Gastrocnemius medialis (tissue), 4 donors: ENCODE measurements at regions not wholly inside any gene's neighbourhood (a gene's known extent, or its start where the extent isn't known, plus 50 kb on each side); places are given as distances from the start of the nearest gene placed in this dataset.

ENCODE experiments used
- ATAC-seq, 2 donors: fragments of 150-250 bp; one replicate each; pipeline ENCODE4 v1.9.1; 2016
- DNase-seq, 2 donors: peaks; one replicate each; pipeline ENCODE4 v3.0.0-alpha.2; 2019
- H3K27ac ChIP-seq, 4 donors: fragments of 200-600 bp; sonication (generic); 1 replicate in 1 of 4; 2 replicates in 3 of 4; pipeline ENCODE4 v1.5.1; 2016 to 2018; ENCODE audit warnings: mild to moderate bottlenecking in 2 of 4, moderate library complexity in 1 of 4
- H3K27me3 ChIP-seq, 3 donors: fragments of 200-600 bp; sonication (generic) in 2 of 3; 1 replicate in 1 of 3; 2 replicates in 2 of 3; pipeline versions ENCODE4 v1.5.1 to v1.6.0; 2016 to 2019; ENCODE audit warnings: mild to moderate bottlenecking in 1 of 3, moderate library complexity in 1 of 3
- H3K36me3 ChIP-seq, 2 donors: fragments of 200-600 bp; sonication (generic) in 1 of 2; one replicate each; pipeline ENCODE4 v1.5.1; 2017 to 2018
- H3K4me1 ChIP-seq, 2 donors: fragments of 200-600 bp; sonication (generic) in 1 of 2; one replicate each; pipeline ENCODE4 v1.5.1; 2016 to 2017; ENCODE audit warnings: mild to moderate bottlenecking in 2 of 2
- H3K4me3 ChIP-seq, 4 donors: fragments of 200-600 bp; sonication (generic) in 3 of 4; 1 replicate in 1 of 4; 2 replicates in 3 of 4; pipeline ENCODE4 v1.5.1; 2016 to 2019; ENCODE audit warnings: mild to moderate bottlenecking in 2 of 4
- H3K9me3 ChIP-seq, 3 donors: fragments of 200-600 bp; sonication (generic) in 2 of 3; 1 replicate in 1 of 3; 2 replicates in 2 of 3; pipeline ENCODE4 v1.5.1; 2016 to 2019
- POLR2A ChIP-seq, 2 donors: fragments of 450-650 bp; IDR thresholded peaks; one replicate each; pipeline ENCODE4 v1.6.1; 2017; ENCODE audit warnings: antibody characterized with exemption in 2 of 2, mild to moderate bottlenecking in 2 of 2, moderate library complexity in 2 of 2
- in situ Hi-C, 4 donors: fragments of 200-750 bp; cut with MboI; loops; one replicate each; pipeline versions ENCODE4 v1.15.0 to v1.8.0; 2017; ENCODE audit warnings: low sequenced_read_pairs in 4 of 4
- intact Hi-C: fragments of 100-400 bp; cut with DNase I; formaldehyde crosslinking; loops from one replicate; pipeline ENCODE4 v1.15.1; 2023; ENCODE audit warnings: low total_unique reads
- TF ChIP-seq, protein P1 (sequence below), 5 experiments: fragments of 450-650 bp in 3 of 5; fragments of 200-600 bp in 2 of 5; sonication (generic) in 2 of 5; IDR thresholded peaks in 4 of 5; conservative IDR thresholded peaks in 1 of 5; 1 replicate in 4 of 5; 2 replicates in 1 of 5; pipeline ENCODE4 v1.5.1; 2016 to 2019; ENCODE audit warnings: antibody characterized with exemption in 5 of 5, mild to moderate bottlenecking in 3 of 5, moderate library complexity in 3 of 5

- Histone ChIP-seq H3K9me3 (no peaks in the 10 kb centered on the region), H3K36me3 (no peaks in the 10 kb centered on the region), H3K27me3 (no peaks in the 10 kb centered on the region), H3K4me3 (no peak overlapping the region), H3K4me1 (peaks cover 10 to 13% of the 10 kb centered on the region in 2 donors), H3K27ac (no peak overlapping the region)
- DNase-seq: no peak
- TF ChIP-seq, protein P1, sequence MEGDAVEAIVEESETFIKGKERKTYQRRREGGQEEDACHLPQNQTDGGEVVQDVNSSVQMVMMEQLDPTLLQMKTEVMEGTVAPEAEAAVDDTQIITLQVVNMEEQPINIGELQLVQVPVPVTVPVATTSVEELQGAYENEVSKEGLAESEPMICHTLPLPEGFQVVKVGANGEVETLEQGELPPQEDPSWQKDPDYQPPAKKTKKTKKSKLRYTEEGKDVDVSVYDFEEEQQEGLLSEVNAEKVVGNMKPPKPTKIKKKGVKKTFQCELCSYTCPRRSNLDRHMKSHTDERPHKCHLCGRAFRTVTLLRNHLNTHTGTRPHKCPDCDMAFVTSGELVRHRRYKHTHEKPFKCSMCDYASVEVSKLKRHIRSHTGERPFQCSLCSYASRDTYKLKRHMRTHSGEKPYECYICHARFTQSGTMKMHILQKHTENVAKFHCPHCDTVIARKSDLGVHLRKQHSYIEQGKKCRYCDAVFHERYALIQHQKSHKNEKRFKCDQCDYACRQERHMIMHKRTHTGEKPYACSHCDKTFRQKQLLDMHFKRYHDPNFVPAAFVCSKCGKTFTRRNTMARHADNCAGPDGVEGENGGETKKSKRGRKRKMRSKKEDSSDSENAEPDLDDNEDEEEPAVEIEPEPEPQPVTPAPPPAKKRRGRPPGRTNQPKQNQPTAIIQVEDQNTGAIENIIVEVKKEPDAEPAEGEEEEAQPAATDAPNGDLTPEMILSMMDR (IDR thresholded peaks at IDR 0.05 in 4 of 5, conservative IDR thresholded peaks at IDR 0.05 in 1 of 5): no peak
- TF ChIP-seq POLR2A (IDR thresholded peaks at IDR 0.05): no peak
- no peak for ATAC-seq
- intact Hi-C loops (no loop called here), in situ Hi-C loops (no loop called here)
These were observed 345.5 kb downstream of the THBS2 start for GRCh38 chr6:168908166-168908565.

DNA sequence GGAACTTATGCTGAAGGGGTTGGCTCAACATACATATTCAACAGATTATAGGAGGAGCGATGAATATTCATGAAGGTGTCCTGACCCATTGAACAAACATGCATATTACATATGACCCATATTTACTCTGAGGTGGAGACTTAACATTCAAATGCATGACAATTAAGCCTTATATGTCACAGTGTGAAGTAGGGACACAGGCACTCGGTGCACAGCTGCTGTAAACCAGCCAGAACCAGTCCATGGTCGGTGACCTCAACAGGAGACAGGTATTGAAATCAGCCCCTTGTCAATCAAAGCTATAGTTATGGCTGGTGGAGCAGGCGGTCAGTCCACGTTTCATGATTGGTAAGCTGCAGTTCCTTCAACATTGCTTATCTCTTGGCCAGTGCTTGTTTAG, 347.3 kb downstream of the THBS2 start:
- no peaks in the 10 kb centered on the region for H3K27me3 ChIP-seq
- ATAC-seq (no peak), DNase-seq (no peak)
- H3K9me3 ChIP-seq: no peaks in the 10 kb centered on the region
- H3K4me1 ChIP-seq: peaks cover 10 to 13% of the 10 kb centered on the region in 2 donors
- no peak overlapping the region for H3K4me3 ChIP-seq
- intact Hi-C loops: no loop called here
- in situ Hi-C loops: no loop called here
- TF ChIP-seq, protein P1 (IDR thresholded peaks at IDR 0.05 in 4 of 5, conservative IDR thresholded peaks at IDR 0.05 in 1 of 5): no peak
- TF ChIP-seq POLR2A (IDR thresholded peaks at IDR 0.05): no peak
- H3K27ac ChIP-seq: no peak overlapping the region
- H3K36me3 ChIP-seq: no peaks in the 10 kb centered on the region

DNA sequence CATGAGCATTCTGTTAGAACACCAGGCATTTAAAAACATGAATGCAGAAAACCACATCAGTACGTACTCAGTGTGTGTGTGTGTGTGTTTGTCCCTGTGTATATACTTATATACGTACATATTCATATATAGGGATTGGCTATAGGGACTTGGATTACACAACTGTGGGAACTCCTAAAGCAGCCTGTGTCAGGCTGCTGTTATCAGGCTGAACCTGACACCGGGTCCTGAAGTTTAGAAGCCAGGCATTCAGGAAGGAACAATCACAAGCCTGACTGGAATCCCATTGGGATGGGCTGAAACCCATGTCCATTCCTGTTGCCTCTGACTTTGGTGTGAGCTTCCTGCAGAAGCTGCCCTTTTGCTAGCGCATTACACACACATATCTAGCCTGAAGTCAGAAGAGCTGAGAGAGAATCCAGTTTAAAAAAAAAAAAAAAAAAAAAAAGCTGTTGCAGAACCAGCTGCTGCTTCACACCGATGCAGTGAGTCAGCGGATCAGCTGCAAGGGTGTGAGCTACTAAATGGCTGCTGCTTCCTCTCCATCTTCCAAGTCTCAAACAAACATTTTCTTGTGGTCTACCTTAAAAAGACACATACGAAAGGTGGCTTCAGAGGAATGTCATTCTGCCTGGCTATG, 348.1 kb downstream of the THBS2 start:
- Histone ChIP-seq H3K27ac (no peak overlapping the region), H3K4me1 (peaks cover 10 to 13% of the 10 kb centered on the region in 2 donors), H3K9me3 (no peaks in the 10 kb centered on the region), H3K36me3 (no peaks in the 10 kb centered on the region), H3K27me3 (no peaks in the 10 kb centered on the region), H3K4me3 (no peak overlapping the region)
- intact Hi-C loops (no loop called here), in situ Hi-C loops (no loop called here)
- TF ChIP-seq, protein P1 (IDR thresholded peaks at IDR 0.05 in 4 of 5, conservative IDR thresholded peaks at IDR 0.05 in 1 of 5): no peak
- no peak for TF ChIP-seq POLR2A (IDR thresholded peaks at IDR 0.05)
- ATAC-seq (peak in 1 of 2 donors; percentile 79), DNase-seq (no peak)

DNA sequence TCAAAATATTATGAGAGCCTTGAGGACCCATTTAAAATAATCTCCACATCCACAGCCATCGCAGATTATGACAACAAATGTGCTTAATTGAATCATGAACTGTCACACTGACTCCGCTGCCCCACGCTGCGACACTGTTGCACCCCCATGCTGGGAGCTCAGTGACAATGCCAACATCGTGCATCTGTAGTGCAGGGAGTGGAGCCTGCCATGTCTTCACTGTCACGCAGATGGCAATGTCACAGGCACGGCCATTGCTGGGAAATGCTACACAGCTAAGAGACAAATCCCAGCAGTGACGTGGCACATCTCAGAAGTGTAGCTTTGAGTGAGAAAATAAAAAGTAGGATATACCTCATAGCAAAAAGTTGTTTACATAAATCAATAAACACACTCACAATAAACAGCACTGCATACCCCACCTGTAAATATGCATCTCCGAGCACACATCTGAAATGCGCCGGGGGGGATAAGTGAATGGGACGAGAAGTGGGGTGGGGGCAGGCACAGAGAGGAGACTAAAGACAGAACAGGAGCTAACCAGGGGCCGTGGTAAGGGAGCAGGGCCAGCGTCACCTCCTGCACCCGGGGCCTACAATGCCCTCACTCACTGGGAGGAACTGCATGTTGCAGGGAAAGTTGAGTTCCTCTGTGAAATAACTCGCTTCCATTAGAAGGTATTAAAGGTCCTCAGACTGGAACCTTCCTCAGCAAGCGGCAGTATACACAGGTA, 349.9 kb downstream of the THBS2 start:
- intact Hi-C loops: no loop called here

More for the DNA sequence above, 349.9 kb downstream of the THBS2 start:
- Histone ChIP-seq H3K27me3 (no peaks in the 10 kb centered on the region), H3K36me3 (no peaks in the 10 kb centered on the region), H3K9me3 (no peaks in the 10 kb centered on the region), H3K4me3 (no peak overlapping the region), H3K27ac (no peak overlapping the region), H3K4me1 (peaks cover 10 to 13% of the 10 kb centered on the region in 2 donors)
- DNase-seq (no peak), ATAC-seq (no peak)
- TF ChIP-seq POLR2A (IDR thresholded peaks at IDR 0.05): no peak
- TF ChIP-seq, protein P1 (IDR thresholded peaks at IDR 0.05 in 4 of 5, conservative IDR thresholded peaks at IDR 0.05 in 1 of 5): no peak
- in situ Hi-C loops: no loop called here
